ENCODE measurements at regions not wholly inside any gene's neighbourhood (a gene's known extent, or its start where the extent isn't known, plus 50 kb on each side); places are given as distances from the start of the nearest gene placed in this dataset.
"Not testable (repeated sequence)": the region's sequence is repeated elsewhere in the genome, so short reads cannot be mapped to it uniquely, and the experiment has no call there.

- no peak for DNase-seq
- Mint-ChIP-seq H3K4me3 (no peak overlapping the region), H3K4me1 (ENCODE audit: low read depth) (no peaks in the 10 kb centered on the region), H3K36me3 (ENCODE audit: insufficient read depth in 2 of 2) (no peaks in the 10 kb centered on the region), H3K27me3 (ENCODE audit: low read depth) (no peaks in the 10 kb centered on the region), H3K27ac (no peak overlapping the region), H3K9me3 (no peaks in the 10 kb centered on the region)
- no peak for ATAC-seq (replicated peaks in 1 of 2)
Observed at GRCh38 chr12:88870000-88870737, 289.9 kb upstream of the KITLG start.

DNA sequence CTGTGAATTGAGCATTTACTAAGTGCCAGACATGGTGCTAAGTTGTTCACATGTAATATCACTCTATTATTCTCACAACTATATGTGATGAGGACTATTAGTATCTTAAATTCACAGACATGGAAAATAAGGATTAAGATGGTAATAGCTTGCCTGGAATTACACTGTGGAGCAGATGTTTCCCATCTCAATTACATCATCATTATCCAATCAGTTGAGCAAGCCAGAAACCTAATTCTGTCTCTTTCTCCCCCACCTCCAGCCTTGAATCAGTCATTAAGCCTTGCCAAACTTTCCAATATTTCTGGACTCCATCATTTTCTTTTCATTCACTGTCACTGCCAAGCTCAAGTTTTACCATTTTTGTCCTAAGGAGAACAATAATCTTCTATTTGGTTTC, 287.8 kb upstream of the KITLG start:
- H3K36me3 Mint-ChIP-seq (ENCODE audit: insufficient read depth in 2 of 2), result no peaks in the 10 kb centered on the region
- no peak overlapping the region for H3K4me3 Mint-ChIP-seq
- no peaks in the 10 kb centered on the region for H3K4me1 Mint-ChIP-seq (ENCODE audit: low read depth)
- no peaks in the 10 kb centered on the region for H3K9me3 Mint-ChIP-seq
- no peak overlapping the region for H3K27ac Mint-ChIP-seq
- no peak for DNase-seq
- ATAC-seq (replicated peaks in 1 of 2), result no peak
- no peaks in the 10 kb centered on the region for H3K27me3 Mint-ChIP-seq (ENCODE audit: low read depth)

DNA sequence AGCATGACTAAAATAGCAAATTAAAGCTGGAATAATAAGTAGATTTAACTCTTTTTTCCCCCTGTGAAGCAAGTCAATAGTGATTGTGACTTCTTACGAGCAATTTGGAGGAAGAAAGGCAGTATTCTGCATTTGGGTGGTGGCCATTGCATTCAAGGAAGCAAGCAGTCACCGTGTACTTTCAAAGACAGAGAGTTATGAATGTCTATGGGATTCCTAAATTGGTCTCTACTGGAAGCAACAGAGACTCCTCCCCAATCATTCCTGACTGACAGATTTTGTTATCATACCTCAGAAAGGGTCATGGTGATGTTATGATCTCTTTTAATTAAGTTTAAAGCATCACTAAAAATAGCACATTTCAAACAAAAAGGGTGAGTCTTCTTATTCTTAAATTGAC, 287.2 kb upstream of the KITLG start:
- Mint-ChIP-seq H3K4me1 (ENCODE audit: low read depth) (no peaks in the 10 kb centered on the region), H3K9me3 (no peaks in the 10 kb centered on the region), H3K36me3 (ENCODE audit: insufficient read depth in 2 of 2) (no peaks in the 10 kb centered on the region), H3K27me3 (ENCODE audit: low read depth) (no peaks in the 10 kb centered on the region), H3K4me3 (no peak overlapping the region), H3K27ac (no peak overlapping the region)
- ATAC-seq (replicated peaks in 1 of 2) (no peak), DNase-seq (no peak)

- Mint-ChIP-seq H3K4me3 (no peak overlapping the region), H3K36me3 (ENCODE audit: insufficient read depth in 2 of 2) (no peaks in the 10 kb centered on the region), H3K27ac (no peak overlapping the region), H3K9me3 (no peaks in the 10 kb centered on the region), H3K27me3 (ENCODE audit: low read depth) (no peaks in the 10 kb centered on the region), H3K4me1 (ENCODE audit: low read depth) (no peaks in the 10 kb centered on the region)
- DNase-seq (no peak), ATAC-seq (replicated peaks in 1 of 2) (no peak)
Observed at GRCh38 chr12:88866881-88867280, 286.6 kb upstream of the KITLG start.

GRCh38 chr12:88865537-88865936, 285.3 kb upstream of the KITLG start:
- Mint-ChIP-seq H3K36me3 (ENCODE audit: insufficient read depth in 2 of 2) (no peaks in the 10 kb centered on the region), H3K27me3 (ENCODE audit: low read depth) (no peaks in the 10 kb centered on the region), H3K27ac (no peak overlapping the region), H3K4me3 (no peak overlapping the region), H3K9me3 (no peaks in the 10 kb centered on the region), H3K4me1 (ENCODE audit: low read depth) (no peaks in the 10 kb centered on the region)
- DNase-seq, result no peak
- no peak for ATAC-seq (replicated peaks in 1 of 2)

DNA sequence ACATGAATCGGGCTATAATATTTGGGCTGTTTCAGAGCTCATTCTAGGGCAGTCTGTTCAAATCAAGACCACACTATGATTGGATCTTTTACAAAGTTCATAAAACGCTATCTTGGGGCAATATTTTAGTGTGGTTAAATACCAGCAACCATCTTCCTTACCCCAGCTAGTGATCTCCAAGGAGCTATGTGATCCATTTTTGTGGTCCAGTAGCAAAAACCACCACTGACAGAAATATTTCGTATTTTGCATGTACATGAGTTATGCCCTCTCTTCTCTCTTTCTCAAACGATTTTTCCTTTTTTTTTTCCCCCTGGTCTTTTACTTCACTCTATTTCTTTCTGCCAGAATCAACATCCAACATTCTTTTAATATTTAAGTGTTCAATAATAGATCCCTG, 280.6 kb upstream of the KITLG start:
- no peak overlapping the region for H3K27ac Mint-ChIP-seq
- DNase-seq, result no peak
- no peaks in the 10 kb centered on the region for H3K4me1 Mint-ChIP-seq (ENCODE audit: low read depth)
- no peaks in the 10 kb centered on the region for H3K36me3 Mint-ChIP-seq (ENCODE audit: insufficient read depth in 2 of 2)
- no peak for ATAC-seq (replicated peaks in 1 of 2)
- no peaks in the 10 kb centered on the region for H3K9me3 Mint-ChIP-seq
- no peaks in the 10 kb centered on the region for H3K27me3 Mint-ChIP-seq (ENCODE audit: low read depth)
- H3K4me3 Mint-ChIP-seq, result no peak overlapping the region

DNA sequence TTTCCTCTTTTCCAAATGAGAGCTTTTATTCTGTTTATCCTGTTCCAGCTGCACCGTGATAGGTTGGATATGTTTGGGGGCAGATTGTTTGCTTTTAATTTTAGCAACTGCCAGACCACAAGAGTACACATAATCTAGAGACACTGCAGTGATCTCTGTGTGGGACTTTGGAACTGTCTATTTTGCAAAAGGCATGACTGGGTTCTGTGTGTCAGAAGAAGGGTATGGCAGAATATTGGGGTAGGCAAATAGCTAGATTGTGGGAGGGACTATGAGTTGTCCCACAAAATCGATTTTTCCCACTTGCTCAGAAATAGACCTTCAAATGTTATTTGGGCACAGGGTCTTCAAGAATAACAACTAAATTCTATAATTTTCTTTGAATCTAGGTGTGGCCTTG, 275.9 kb upstream of the KITLG start:
- no peak for DNase-seq
- no peak overlapping the region for H3K4me3 Mint-ChIP-seq
- H3K4me1 Mint-ChIP-seq (ENCODE audit: low read depth), result no peaks in the 10 kb centered on the region
- no peak for ATAC-seq (replicated peaks in 1 of 2)
- H3K9me3 Mint-ChIP-seq, result no peaks in the 10 kb centered on the region
- no peak overlapping the region for H3K27ac Mint-ChIP-seq
- no peaks in the 10 kb centered on the region for H3K36me3 Mint-ChIP-seq (ENCODE audit: insufficient read depth in 2 of 2)
- no peaks in the 10 kb centered on the region for H3K27me3 Mint-ChIP-seq (ENCODE audit: low read depth)

- no peak overlapping the region for H3K27ac Mint-ChIP-seq
Observed at GRCh38 chr12:88855301-88855700, 275.0 kb upstream of the KITLG start.

GRCh38 chr12:88854260-88854659, 274.0 kb upstream of the KITLG start:
- Mint-ChIP-seq H3K36me3 (ENCODE audit: insufficient read depth in 2 of 2) (peaks cover 2% of the 10 kb centered on the region in 2 donors), H3K4me1 (ENCODE audit: low read depth) (no peaks in the 10 kb centered on the region), H3K27ac (no peak overlapping the region), H3K4me3 (no peak overlapping the region), H3K9me3 (peaks cover 2 to 4% of the 10 kb centered on the region in 2 donors), H3K27me3 (ENCODE audit: low read depth) (no peaks in the 10 kb centered on the region)
- DNase-seq (no peak), ATAC-seq (replicated peaks in 1 of 2) (no peak)

More at GRCh38 chr12:88855301-88855700, 275.0 kb upstream of the KITLG start:
- Mint-ChIP-seq H3K4me1 (ENCODE audit: low read depth) (no peaks in the 10 kb centered on the region), H3K36me3 (ENCODE audit: insufficient read depth in 2 of 2) (peaks cover 2% of the 10 kb centered on the region in 2 donors), H3K4me3 (no peak overlapping the region), H3K9me3 (peaks cover 0 to 2% of the 10 kb centered on the region in 2 donors), H3K27me3 (ENCODE audit: low read depth) (no peaks in the 10 kb centered on the region)
- ATAC-seq (replicated peaks in 1 of 2), result no peak
- DNase-seq, result no peak

- not testable (repeated sequence) for H3K9me3 Mint-ChIP-seq; DNase-seq; H3K4me3 Mint-ChIP-seq; H3K27me3 Mint-ChIP-seq (ENCODE audit: low read depth); H3K4me1 Mint-ChIP-seq (ENCODE audit: low read depth); H3K27ac Mint-ChIP-seq; H3K36me3 Mint-ChIP-seq (ENCODE audit: insufficient read depth in 2 of 2); ATAC-seq (replicated peaks in 1 of 2)
Observed at GRCh38 chr12:88847246-88847645, 267.0 kb upstream of the KITLG start.

- Mint-ChIP-seq H3K4me1 (ENCODE audit: low read depth) (no peaks in the 10 kb centered on the region), H3K27me3 (ENCODE audit: low read depth) (no peaks in the 10 kb centered on the region), H3K9me3 (peaks cover 7% of the 10 kb centered on the region in 2 donors), H3K36me3 (ENCODE audit: insufficient read depth in 2 of 2) (peaks cover 0 to 2% of the 10 kb centered on the region in 2 donors), H3K27ac (no peak overlapping the region), H3K4me3 (no peak overlapping the region)
- DNase-seq (no peak), ATAC-seq (replicated peaks in 1 of 2) (no peak)
Observed at GRCh38 chr12:88844426-88844825, 264.2 kb upstream of the KITLG start.

GRCh38 chr12:88842314-88842713, 262.0 kb upstream of the KITLG start:
- no peak overlapping the region for H3K27ac Mint-ChIP-seq
- no peak overlapping the region for H3K4me3 Mint-ChIP-seq
- no peak for DNase-seq
- peaks cover 0 to 2% of the 10 kb centered on the region in 2 donors for H3K36me3 Mint-ChIP-seq (ENCODE audit: insufficient read depth in 2 of 2)
- H3K27me3 Mint-ChIP-seq (ENCODE audit: low read depth), result no peaks in the 10 kb centered on the region
- H3K4me1 Mint-ChIP-seq (ENCODE audit: low read depth), result no peaks in the 10 kb centered on the region
- no peak for ATAC-seq (replicated peaks in 1 of 2)
- H3K9me3 Mint-ChIP-seq, result peaks cover 9% of the 10 kb centered on the region in 2 donors

- no peak for ATAC-seq (replicated peaks in 1 of 2)
- no peaks in the 10 kb centered on the region for H3K4me1 Mint-ChIP-seq (ENCODE audit: low read depth)
- H3K9me3 Mint-ChIP-seq, result peaks cover 7 to 9% of the 10 kb centered on the region in 2 donors
- no peak overlapping the region for H3K4me3 Mint-ChIP-seq
- H3K27ac Mint-ChIP-seq, result no peak overlapping the region
- no peaks in the 10 kb centered on the region for H3K36me3 Mint-ChIP-seq (ENCODE audit: insufficient read depth in 2 of 2)
- no peaks in the 10 kb centered on the region for H3K27me3 Mint-ChIP-seq (ENCODE audit: low read depth)
- no peak for DNase-seq
Observed at GRCh38 chr12:88839486-88839885, 259.2 kb upstream of the KITLG start.

- Mint-ChIP-seq H3K27ac (no peak overlapping the region), H3K9me3 (peaks cover 2 to 9% of the 10 kb centered on the region in 2 donors), H3K4me3 (no peak overlapping the region), H3K27me3 (ENCODE audit: low read depth) (no peaks in the 10 kb centered on the region), H3K36me3 (ENCODE audit: insufficient read depth in 2 of 2) (no peaks in the 10 kb centered on the region), H3K4me1 (ENCODE audit: low read depth) (no peaks in the 10 kb centered on the region)
- DNase-seq, result no peak
- no peak for ATAC-seq (replicated peaks in 1 of 2)
Observed at GRCh38 chr12:88836156-88836555, 255.9 kb upstream of the KITLG start.

Data from activated T-cell treated with anti-CD3 and anti-CD28 coated beads, Interleukin-2, amount 50 U/mL, for 72 hours (primary cell).